GM19395 (cell line): ENCODE measurements at regions not wholly inside any gene's neighbourhood (a gene's known extent, or its start where the extent isn't known, plus 50 kb on each side); places are given as distances from the start of the nearest gene placed in this dataset.
"Not testable (repeated sequence)": the region's sequence is repeated elsewhere in the genome, so short reads cannot be mapped to it uniquely, and the experiment has no call there.

ENCODE experiments used
- ATAC-seq: cut with Tn5 transposase; IDR thresholded peaks from one replicate; pipeline ENCODE4 v1.9.1; 2021; ENCODE audit warnings: mild to moderate bottlenecking, moderate library complexity; ENCODE audit not compliant: unreplicated experiment

GRCh38 chr16:85519050-85519440 lies 94.1 kb upstream of the GSE1 start:
- ATAC-seq: not testable (repeated sequence)

DNA sequence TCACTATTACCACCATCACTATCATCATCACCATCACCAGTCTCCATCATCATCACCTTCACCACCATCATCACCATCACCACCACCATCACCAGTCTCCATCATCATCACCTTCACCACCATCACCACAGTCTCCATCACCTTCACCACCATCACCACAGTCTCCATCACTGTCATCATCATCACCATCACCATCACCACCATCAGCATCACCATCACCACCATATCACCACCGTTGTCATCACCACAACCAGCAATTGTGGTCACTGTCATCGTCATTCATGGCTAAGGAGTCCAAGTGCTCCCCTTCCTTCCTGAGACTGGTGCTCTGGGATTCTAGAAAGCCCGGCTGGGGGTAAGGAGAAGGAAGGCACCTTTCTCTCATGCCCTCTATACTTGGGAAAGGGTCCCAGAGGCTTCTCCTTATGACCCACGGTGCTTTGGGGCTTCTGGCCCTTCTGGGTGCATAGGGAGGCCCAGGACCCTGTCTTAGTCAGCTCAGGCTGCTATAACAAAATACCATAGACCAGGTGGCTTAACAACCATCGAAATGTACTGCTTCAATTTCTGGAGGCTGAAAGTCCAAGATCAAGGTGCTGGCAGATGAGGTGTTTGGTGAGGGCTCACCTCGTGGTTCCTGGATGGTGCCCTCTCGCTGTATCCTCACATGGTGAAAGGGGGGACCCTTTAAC lies 93.4 kb upstream of the GSE1 start:
- ATAC-seq: no peak

- no peak for ATAC-seq
These were observed 92.1 kb upstream of the GSE1 start for GRCh38 chr16:85520853-85521521.

- ATAC-seq: no peak
These were observed 91.4 kb upstream of the GSE1 start for GRCh38 chr16:85521552-85522307.

GRCh38 chr16:85522308-85522841 lies 90.7 kb upstream of the GSE1 start:
- no peak for ATAC-seq

- no peak for ATAC-seq
These were observed 90.1 kb upstream of the GSE1 start for GRCh38 chr16:85522842-85523601.

- no peak for ATAC-seq
These were observed 89.3 kb upstream of the GSE1 start for GRCh38 chr16:85523602-85524364.

DNA sequence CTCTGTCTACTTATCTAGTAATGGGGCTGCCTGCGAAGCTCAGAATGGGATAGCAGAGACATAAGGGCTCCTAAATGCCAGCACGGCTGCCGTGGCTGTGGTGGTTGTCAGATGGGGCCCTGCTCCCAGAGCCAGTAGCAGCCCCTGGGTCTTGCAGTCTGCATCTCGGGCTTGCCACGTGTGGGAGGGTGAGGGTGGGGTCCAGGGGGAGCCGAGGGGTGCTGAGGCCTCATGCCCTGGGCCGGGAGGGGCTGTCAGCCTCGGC lies 88.8 kb upstream of the GSE1 start:
- ATAC-seq: no peak

- no peak for ATAC-seq
These were observed 88.3 kb upstream of the GSE1 start for GRCh38 chr16:85524630-85525419.

- no peak for ATAC-seq
These were observed 87.5 kb upstream of the GSE1 start for GRCh38 chr16:85525420-85526184.

DNA sequence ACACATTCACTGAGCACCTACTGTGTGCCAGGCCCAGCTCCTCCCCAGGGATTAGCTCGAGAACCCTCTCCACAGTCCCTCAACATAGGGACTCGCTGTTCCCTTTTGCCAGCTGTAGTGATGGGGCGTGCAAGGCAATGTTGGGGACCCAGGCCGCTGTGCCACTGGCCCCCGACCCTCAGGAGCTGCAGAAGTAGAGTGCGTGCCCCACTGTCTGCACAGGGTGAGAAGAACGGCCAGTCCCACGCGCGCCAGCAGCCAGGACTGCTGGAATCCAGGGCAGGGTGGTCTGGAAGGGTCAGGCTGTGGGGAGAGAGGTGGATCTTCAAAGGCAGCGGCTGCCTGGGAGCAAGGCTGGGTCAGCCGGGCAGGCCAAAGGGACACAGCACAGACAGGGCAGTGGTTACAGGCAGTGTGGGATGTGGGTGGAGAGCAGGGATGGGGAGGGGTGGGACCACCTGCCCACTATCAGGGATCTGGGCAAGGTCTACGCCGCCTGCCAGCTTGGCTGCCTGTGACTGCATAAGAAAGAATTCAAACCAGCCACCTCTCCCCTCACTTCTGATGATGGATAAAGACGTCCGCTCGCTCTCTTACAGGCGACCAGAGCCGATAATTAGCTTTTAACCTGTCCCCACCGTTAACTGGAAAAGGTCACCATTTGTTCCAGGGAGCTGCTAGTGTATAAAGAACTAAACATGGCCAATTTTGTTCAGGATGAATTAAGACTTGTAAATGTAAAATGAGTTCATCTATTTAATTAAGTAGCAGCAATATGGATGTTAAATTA lies 86.7 kb upstream of the GSE1 start:
- no peak for ATAC-seq

- ATAC-seq: no peak
These were observed 85.9 kb upstream of the GSE1 start for GRCh38 chr16:85527042-85527766.

DNA sequence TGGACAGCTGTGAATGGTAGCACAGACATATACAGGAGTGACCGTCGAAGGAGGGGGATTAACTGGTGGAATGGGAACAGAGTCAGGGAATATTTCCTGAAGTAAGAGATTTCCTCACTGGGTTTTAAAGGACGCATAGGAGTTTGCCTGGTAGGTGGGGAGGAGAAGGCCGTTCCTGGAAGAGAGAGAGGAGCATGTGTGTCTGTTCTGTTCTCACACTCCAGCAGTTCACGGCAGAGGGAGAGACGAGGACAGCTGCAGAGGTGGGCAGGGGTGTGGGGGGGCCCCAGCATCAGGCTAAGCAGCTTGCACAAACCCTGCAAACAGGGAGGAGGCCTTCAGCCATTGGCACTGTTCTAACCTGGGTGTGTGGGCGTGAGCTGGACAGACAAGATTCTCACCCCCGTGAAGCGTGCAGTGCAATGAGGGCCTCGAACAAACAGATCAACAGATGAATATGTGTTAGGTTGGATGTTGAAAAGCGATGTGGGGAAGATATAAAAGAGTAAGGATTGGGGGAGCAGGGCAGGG lies 85.3 kb upstream of the GSE1 start:
- ATAC-seq: no peak

GRCh38 chr16:85528528-85529387 lies 84.4 kb upstream of the GSE1 start:
- ATAC-seq: no peak

DNA sequence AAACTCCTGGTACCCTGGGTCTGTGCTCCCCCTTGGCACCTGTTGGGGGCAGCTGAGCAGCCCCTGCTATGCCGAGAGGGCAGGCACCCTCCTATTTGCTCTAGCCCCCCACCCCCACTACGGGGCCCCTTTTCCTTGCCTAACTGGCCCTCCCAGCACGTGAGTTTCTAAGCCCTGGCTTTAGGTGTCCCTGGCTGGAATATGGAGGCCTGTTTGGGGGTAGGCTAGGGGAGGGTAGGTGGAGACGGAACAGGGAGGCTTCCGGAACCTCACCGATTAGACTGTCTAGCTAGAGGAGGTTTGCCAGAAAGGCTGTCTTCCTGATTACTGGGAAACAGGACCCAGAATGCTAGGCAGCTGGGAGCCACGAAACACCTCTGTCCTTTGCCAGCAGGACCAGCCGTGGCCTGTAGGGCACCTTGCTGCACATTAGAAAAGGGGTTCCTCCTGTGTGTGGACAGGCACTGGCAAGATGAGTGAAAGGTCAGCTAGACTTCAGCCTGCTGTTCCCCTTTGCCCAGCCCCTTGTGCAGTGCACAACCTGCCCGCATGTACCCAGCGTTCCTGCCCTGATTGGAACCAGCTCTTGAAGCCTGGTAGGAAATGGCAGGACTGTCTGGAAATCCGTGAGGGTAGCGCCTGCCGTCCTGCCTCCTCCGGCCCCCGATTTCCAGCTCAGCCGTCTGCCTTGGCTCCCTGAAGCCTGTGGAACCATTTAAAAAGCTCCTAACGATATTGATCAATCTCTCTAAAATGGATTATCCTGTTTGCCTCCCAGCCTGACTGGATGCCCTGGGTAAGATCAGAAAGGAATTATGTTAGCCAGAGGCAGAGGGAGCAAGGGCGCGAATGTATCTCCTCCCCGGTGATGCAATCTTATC lies 83.4 kb upstream of the GSE1 start:
- no peak for ATAC-seq
